OCI-LY1 (cell line): ENCODE measurements at regions not wholly inside any gene's neighbourhood (a gene's known extent, or its start where the extent isn't known, plus 50 kb on each side); places are given as distances from the start of the nearest gene placed in this dataset.
"Not testable (repeated sequence)": the region's sequence is repeated elsewhere in the genome, so short reads cannot be mapped to it uniquely, and the experiment has no call there.

Source experiments
- H2AFZ ChIP-seq: fragments of 200-600 bp; sonication (generic), shearing (Covaris generic); 2 replicates; pipeline ENCODE4 v1.6.0; 2014; ENCODE audit warnings: antibody characterized with exemption, mild to moderate bottlenecking, low read length
- H3F3A ChIP-seq: fragments of 200-600 bp; sonication (generic), shearing (Covaris generic); 2 replicates; pipeline ENCODE4 v1.6.0; 2014; ENCODE audit warnings: mild to moderate bottlenecking, antibody characterized with exemption, low read length, moderate library complexity; ENCODE audit not compliant: insufficient read depth
- H3K27ac ChIP-seq: fragments of 200-600 bp; sonication (generic); 2 replicates; pipeline ENCODE4 v1.5.1; 2014; ENCODE audit warnings: low read length, mixed run types, mild to moderate bottlenecking, low read depth; ENCODE audit not compliant: poor library complexity, severe bottlenecking
- H3K27me3 ChIP-seq: fragments of 200-600 bp; sonication (generic); 2 replicates; pipeline ENCODE4 v1.6.0; 2014; ENCODE audit warnings: antibody characterized with exemption, mild to moderate bottlenecking, low read length, moderate library complexity; ENCODE audit not compliant: insufficient read depth
- H3K36me3 ChIP-seq: fragments of 200-600 bp; sonication (generic); 2 replicates; pipeline ENCODE4 v1.6.1; 2014; ENCODE audit warnings: mild to moderate bottlenecking, antibody characterized with exemption, low read length, moderate library complexity, mixed read lengths; ENCODE audit not compliant: insufficient read depth
- H3K4me1 ChIP-seq: fragments of 200-600 bp; sonication (generic); 2 replicates; pipeline ENCODE4 v1.5.1; 2014; ENCODE audit warnings: mild to moderate bottlenecking, low read length, moderate library complexity; ENCODE audit not compliant: insufficient read depth, severe bottlenecking
- H3K4me2 ChIP-seq: fragments of 200-600 bp; sonication (generic), shearing (Covaris generic); 2 replicates; pipeline ENCODE4 v1.6.1; 2014; ENCODE audit warnings: low read length
- H3K4me3 ChIP-seq: fragments of 200-600 bp; sonication (generic); 2 replicates; pipeline ENCODE4 v1.5.1; 2014; ENCODE audit warnings: low read length, low read depth, mild to moderate bottlenecking, mixed read lengths; ENCODE audit not compliant: poor library complexity, severe bottlenecking
- H3K79me2 ChIP-seq: fragments of 200-600 bp; shearing (Covaris generic); 2 replicates; pipeline ENCODE4 v1.6.1; 2016; ENCODE audit warnings: mixed run types, low read length, mixed read lengths; ENCODE audit not compliant: insufficient read depth
- H3K9ac ChIP-seq: fragments of 200-600 bp; sonication (generic), shearing (Covaris generic); 2 replicates; pipeline ENCODE4 v1.6.1; 2014; ENCODE audit warnings: mild to moderate bottlenecking, low read length, mixed read lengths
- H3K9me2 ChIP-seq: fragments of 200-600 bp; sonication (generic), shearing (Covaris generic); 2 replicates; pipeline ENCODE4 v1.6.1; 2014; ENCODE audit warnings: low read depth, mild to moderate bottlenecking, low read length, mixed read lengths
- H3K9me3 ChIP-seq: fragments of 200-600 bp; shearing (Covaris generic); 2 replicates; pipeline ENCODE4 v1.6.1; 2014; ENCODE audit warnings: low read length, mixed read lengths
- H4K20me1 ChIP-seq: fragments of 200-600 bp; sonication (generic), shearing (Covaris generic); 2 replicates; pipeline ENCODE4 v1.6.0; 2016; ENCODE audit warnings: mild to moderate bottlenecking, low read length; ENCODE audit not compliant: insufficient read depth
- CTCF ChIP-seq: fragments of 200-600 bp; sonication (generic), shearing (Covaris generic); IDR thresholded peaks from 2 replicates; pipeline ENCODE4 v1.5.1; 2017; ENCODE audit warnings: mild to moderate bottlenecking, antibody characterized with exemption, low read length, moderate library complexity, mixed read lengths
- EZH2 ChIP-seq: fragments of 200-600 bp; sonication (generic), shearing (Covaris generic); IDR thresholded peaks from 2 replicates; pipeline ENCODE4 v1.8.0; 2017; ENCODE audit warnings: borderline replicate concordance, mixed run types, mild to moderate bottlenecking, antibody characterized with exemption, low read length, moderate library complexity, mixed read lengths

GRCh38 chr6:69456086-69456485 lies 340.7 kb downstream of the LMBRD1 start:
- no peaks in the 10 kb centered on the region for H3K27me3 ChIP-seq
- H2AFZ ChIP-seq = no peak overlapping the region
- H3K36me3 ChIP-seq = no peaks in the 10 kb centered on the region
- H3K9me3 ChIP-seq = no peaks in the 10 kb centered on the region
- no peak overlapping the region for H3K9ac ChIP-seq
- no peaks in the 10 kb centered on the region for H3K4me1 ChIP-seq
- H3K9me2 ChIP-seq = no peaks in the 10 kb centered on the region
- no peak overlapping the region for H3K27ac ChIP-seq
- H3F3A ChIP-seq = no peaks in the 10 kb centered on the region
- no peak overlapping the region for H3K4me2 ChIP-seq
- H3K79me2 ChIP-seq = no peaks in the 10 kb centered on the region
- TF ChIP-seq EZH2 = no peak
- no peaks in the 10 kb centered on the region for H4K20me1 ChIP-seq
- no peak overlapping the region for H3K4me3 ChIP-seq

DNA sequence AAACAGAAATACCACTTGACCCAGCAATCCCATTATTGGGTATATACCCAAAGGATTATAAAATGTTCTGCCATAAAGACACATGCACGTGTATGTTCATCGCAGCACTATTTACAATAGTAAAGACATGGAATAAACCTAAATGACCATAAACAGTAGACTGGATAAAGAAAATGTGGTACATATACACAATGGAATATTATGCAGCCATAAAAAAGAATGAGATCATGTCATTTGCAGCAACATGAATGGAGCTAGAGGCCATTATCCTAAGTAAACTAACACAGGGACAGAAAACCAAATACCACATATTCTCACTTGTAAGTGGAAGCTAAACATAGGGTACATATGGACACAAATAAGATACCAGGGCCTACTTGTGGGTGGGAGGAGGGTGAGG lies 342.2 kb downstream of the LMBRD1 start:
- not testable (repeated sequence) for H3F3A ChIP-seq, H2AFZ ChIP-seq, H3K4me1 ChIP-seq, H3K4me2 ChIP-seq, H3K79me2 ChIP-seq, H3K36me3 ChIP-seq, H4K20me1 ChIP-seq, H3K27me3 ChIP-seq, H3K9me2 ChIP-seq, H3K4me3 ChIP-seq, H3K9ac ChIP-seq, H3K9me3 ChIP-seq, H3K27ac ChIP-seq

DNA sequence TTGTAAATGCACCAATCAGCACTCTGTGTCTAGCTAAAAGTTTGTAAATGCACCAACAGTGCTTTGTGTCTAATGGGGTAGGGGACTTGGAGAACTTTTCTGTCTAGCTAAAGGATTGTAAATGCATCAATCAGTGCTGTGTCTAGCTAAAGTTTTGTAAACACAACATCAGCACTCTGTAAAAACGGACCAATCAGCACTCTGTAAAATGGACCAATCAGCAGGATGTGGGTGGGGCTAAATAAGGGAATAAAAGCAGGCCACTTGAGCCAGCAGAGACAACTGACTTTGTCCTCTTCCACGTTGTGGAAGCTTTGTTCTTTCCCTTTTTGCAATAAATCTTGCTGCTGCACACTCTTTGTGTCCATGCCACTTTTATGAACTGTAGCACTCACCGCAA lies 346.3 kb downstream of the LMBRD1 start:
- H3K9ac ChIP-seq = not testable (repeated sequence)

GRCh38 chr6:69449887-69450286 lies 346.9 kb downstream of the LMBRD1 start:
- no peak for TF ChIP-seq CTCF
- no peak for TF ChIP-seq EZH2
- no peak overlapping the region for H2AFZ ChIP-seq
- H3F3A ChIP-seq = no peaks in the 10 kb centered on the region
- no peak overlapping the region for H3K4me2 ChIP-seq
- H3K79me2 ChIP-seq = no peaks in the 10 kb centered on the region
- H3K9ac ChIP-seq = no peak overlapping the region
- H3K27me3 ChIP-seq = no peaks in the 10 kb centered on the region
- H3K4me1 ChIP-seq = no peaks in the 10 kb centered on the region
- no peaks in the 10 kb centered on the region for H3K36me3 ChIP-seq
- no peak overlapping the region for H3K27ac ChIP-seq
- no peaks in the 10 kb centered on the region for H4K20me1 ChIP-seq
- no peaks in the 10 kb centered on the region for H3K9me2 ChIP-seq
- H3K4me3 ChIP-seq = no peak overlapping the region
- H3K9me3 ChIP-seq = no peaks in the 10 kb centered on the region

More for the DNA sequence above, 346.3 kb downstream of the LMBRD1 start:
- H3K4me3 ChIP-seq, H3K4me2 ChIP-seq, H2AFZ ChIP-seq, H4K20me1 ChIP-seq, H3K4me1 ChIP-seq, H3K27ac ChIP-seq, H3F3A ChIP-seq, H3K9me2 ChIP-seq, H3K27me3 ChIP-seq, H3K36me3 ChIP-seq, H3K9me3 ChIP-seq, H3K79me2 ChIP-seq: not testable (repeated sequence)
